NB4 (cell line): ENCODE measurements at regions not wholly inside any gene's neighbourhood (a gene's known extent, or its start where the extent isn't known, plus 50 kb on each side); places are given as distances from the start of the nearest gene placed in this dataset.

Source experiments
- MYC ChIP-seq: IDR thresholded peaks from 2 replicates; pipeline ENCODE4 v1.6.1; 2011; ENCODE audit warnings: low read depth, low read length
- TF ChIP-seq, protein P1 (sequence below): IDR thresholded peaks from one replicate; pipeline ENCODE4 v1.5.1; 2012; ENCODE audit warnings: low read depth, low read length
- TF ChIP-seq, protein P2 (sequence below): IDR thresholded peaks from 2 replicates; pipeline ENCODE4 v1.6.1; 2011; ENCODE audit warnings: low read depth, low read length

DNA sequence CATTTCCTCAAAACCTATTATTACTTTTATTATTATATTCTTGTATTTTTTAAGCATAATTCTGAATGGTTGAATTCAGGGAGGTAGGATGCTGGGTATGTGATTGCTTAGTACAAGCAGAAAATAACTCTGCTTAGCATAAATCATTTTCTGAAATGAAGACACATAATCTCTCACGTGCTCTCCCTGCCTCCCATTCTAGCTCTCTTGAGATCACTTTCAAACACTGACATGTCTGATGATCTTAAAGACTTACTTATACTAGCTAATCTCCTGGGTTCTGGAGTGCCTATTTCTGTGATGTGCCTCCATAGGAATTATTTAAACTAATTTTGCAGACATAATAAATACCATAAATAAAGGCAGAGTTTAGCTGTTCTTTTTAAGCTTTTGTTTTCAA, 1136.0 kb downstream of the SUCLG1 start:
- TF ChIP-seq MYC, result no peak
- TF ChIP-seq, protein P1, sequence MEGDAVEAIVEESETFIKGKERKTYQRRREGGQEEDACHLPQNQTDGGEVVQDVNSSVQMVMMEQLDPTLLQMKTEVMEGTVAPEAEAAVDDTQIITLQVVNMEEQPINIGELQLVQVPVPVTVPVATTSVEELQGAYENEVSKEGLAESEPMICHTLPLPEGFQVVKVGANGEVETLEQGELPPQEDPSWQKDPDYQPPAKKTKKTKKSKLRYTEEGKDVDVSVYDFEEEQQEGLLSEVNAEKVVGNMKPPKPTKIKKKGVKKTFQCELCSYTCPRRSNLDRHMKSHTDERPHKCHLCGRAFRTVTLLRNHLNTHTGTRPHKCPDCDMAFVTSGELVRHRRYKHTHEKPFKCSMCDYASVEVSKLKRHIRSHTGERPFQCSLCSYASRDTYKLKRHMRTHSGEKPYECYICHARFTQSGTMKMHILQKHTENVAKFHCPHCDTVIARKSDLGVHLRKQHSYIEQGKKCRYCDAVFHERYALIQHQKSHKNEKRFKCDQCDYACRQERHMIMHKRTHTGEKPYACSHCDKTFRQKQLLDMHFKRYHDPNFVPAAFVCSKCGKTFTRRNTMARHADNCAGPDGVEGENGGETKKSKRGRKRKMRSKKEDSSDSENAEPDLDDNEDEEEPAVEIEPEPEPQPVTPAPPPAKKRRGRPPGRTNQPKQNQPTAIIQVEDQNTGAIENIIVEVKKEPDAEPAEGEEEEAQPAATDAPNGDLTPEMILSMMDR, result no peak
- TF ChIP-seq, protein P2, sequence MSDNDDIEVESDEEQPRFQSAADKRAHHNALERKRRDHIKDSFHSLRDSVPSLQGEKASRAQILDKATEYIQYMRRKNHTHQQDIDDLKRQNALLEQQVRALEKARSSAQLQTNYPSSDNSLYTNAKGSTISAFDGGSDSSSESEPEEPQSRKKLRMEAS, result no peak
